H1 (cell line): ENCODE measurements at regions not wholly inside any gene's neighbourhood (a gene's known extent, or its start where the extent isn't known, plus 50 kb on each side); places are given as distances from the start of the nearest gene placed in this dataset.

Experiments
- CTCF ChIA-PET: fragments of 300-600 bp; sonication (Branson Sonifier 250); formaldehyde crosslinking; loops from one replicate; lab custom pipeline; 2021; ENCODE audit not compliant: partially characterized antibody; lab: Charles Lee
- POLR2A ChIA-PET: fragments of 300-600 bp; sonication (Branson Sonifier 250); formaldehyde crosslinking; loops from one replicate; lab custom pipeline; 2021; ENCODE audit warnings: inconsistent platforms; ENCODE audit not compliant: partially characterized antibody; lab: Charles Lee
- DNase-seq, 2 experiments: peaks; one replicate each; pipeline versions ENCODE4 v3.0.0 to v3.0.0-alpha.2; 2010 to 2022; ENCODE audit warnings: low spot score in 2 of 2, low read depth in 1 of 2, mixed read lengths in 1 of 2
- FAIRE-seq: peaks from 2 replicates; lab custom pipeline; 2011; peaks lifted over from hg19 to GRCh38; lab: Jason Lieb, UNC
- H2AFZ ChIP-seq: 2 replicates; pipeline ENCODE4 v1.8.1; 2012; ENCODE audit warnings: low read length, inconsistent platforms
- H2AK5ac ChIP-seq: 2 replicates; pipeline ENCODE4 v1.6.1; 2013; ENCODE audit warnings: low read depth, low read length
- H2BK120ac ChIP-seq: replicated peaks from 2 replicates; pipeline ENCODE3; 2013; ENCODE audit warnings: low read depth, low read length, inconsistent platforms
- H2BK12ac ChIP-seq: 2 replicates; pipeline ENCODE4 v1.6.1; 2013; ENCODE audit warnings: low read depth, low read length
- H2BK15ac ChIP-seq: 2 replicates; pipeline ENCODE4 v1.6.1; 2013; ENCODE audit warnings: low read length
- H2BK20ac ChIP-seq: 2 replicates; pipeline ENCODE4 v1.6.1; 2013; ENCODE audit warnings: low read length
- H2BK5ac ChIP-seq: 2 replicates; pipeline ENCODE4 v1.6.1; 2013; ENCODE audit warnings: low read depth, low read length
- H3K14ac ChIP-seq: 2 replicates; pipeline ENCODE4 v1.6.1; 2013; ENCODE audit warnings: inconsistent platforms; ENCODE audit not compliant: insufficient read length
- H3K18ac ChIP-seq: 2 replicates; pipeline ENCODE4 v1.6.1; 2013; ENCODE audit warnings: low read length; ENCODE audit errors: extremely low read depth
- H3K23ac ChIP-seq: 2 replicates; pipeline ENCODE4 v1.6.1; 2013; ENCODE audit warnings: inconsistent platforms; ENCODE audit not compliant: insufficient read length
- H3K23me2 ChIP-seq: 2 replicates; pipeline ENCODE4 v1.6.1; 2013; ENCODE audit warnings: low read depth, low read length
- H3K27ac ChIP-seq: 2 replicates; pipeline ENCODE4 v1.6.1; 2011; ENCODE audit warnings: low read depth, low read length, inconsistent platforms
- H3K27me3 ChIP-seq, 4 experiments: replicated peaks in 1 of 4; 1 replicate in 1 of 4; 2 replicates in 3 of 4; pipeline versions ENCODE4 v1.6.1 to v1.8.1; 2011 to 2013; ENCODE audit warnings: low read length in 3 of 4, mild to moderate bottlenecking in 3 of 4, inconsistent platforms in 2 of 4, mixed read lengths in 2 of 4, moderate library complexity in 1 of 4; ENCODE audit not compliant: control insufficient read depth in 3 of 4, insufficient read depth in 3 of 4; ENCODE audit errors: extremely low read depth in 1 of 4
- H3K36me3 ChIP-seq, 4 experiments: 2 replicates each; pipeline versions ENCODE4 v1.6.1 to v1.8.1; 2011 to 2013; ENCODE audit warnings: mild to moderate bottlenecking in 4 of 4, low read length in 3 of 4, moderate library complexity in 2 of 4, control low read depth in 1 of 4, inconsistent platforms in 1 of 4; ENCODE audit not compliant: insufficient read depth in 4 of 4, control insufficient read depth in 2 of 4
- H3K4ac ChIP-seq: replicated peaks from 2 replicates; pipeline ENCODE3; 2013; ENCODE audit warnings: low read length, low read depth, mixed read lengths, inconsistent platforms; ENCODE audit not compliant: insufficient read length
- H3K4me1 ChIP-seq, 4 experiments: replicated peaks in 1 of 4; 1 replicate in 1 of 4; 2 replicates in 3 of 4; pipeline versions ENCODE4 v1.6.1 to v1.8.1; 2011 to 2013; ENCODE audit warnings: low read length in 3 of 4, inconsistent platforms in 2 of 4, mixed read lengths in 1 of 4; ENCODE audit not compliant: insufficient read depth in 4 of 4, control insufficient read depth in 3 of 4
- H3K4me2 ChIP-seq, 2 experiments: 2 replicates each; pipeline versions ENCODE4 v1.6.1 to v1.8.1; 2011 to 2013; ENCODE audit warnings: low read depth in 2 of 2, low read length in 2 of 2, control low read depth in 1 of 2, inconsistent platforms in 1 of 2, mild to moderate bottlenecking in 1 of 2; ENCODE audit not compliant: insufficient read depth in 1 of 2
- H3K4me3 ChIP-seq, 4 experiments: fragments of 200-600, 300-600 bp in 1 of 4; sonication (generic), shearing (Covaris generic), sonication (Bioruptor Twin) in 1 of 4; 2 replicates each; pipeline versions ENCODE4 v1.5.1 to v1.8.1; 2011 to 2016; ENCODE audit warnings: low read length in 4 of 4, low read depth in 3 of 4, control low read depth in 2 of 4, inconsistent platforms in 2 of 4, mild to moderate bottlenecking in 2 of 4, mixed read lengths in 1 of 4, moderate library complexity in 1 of 4; ENCODE audit not compliant: insufficient read depth in 2 of 4; ENCODE audit errors: extremely low read depth in 1 of 4
- H3K56ac ChIP-seq: replicated peaks from 2 replicates; pipeline ENCODE3; 2013; ENCODE audit warnings: low read depth, mild to moderate bottlenecking, mixed read lengths, low read length, inconsistent platforms; ENCODE audit not compliant: insufficient read length
- H3K79me1 ChIP-seq: 2 replicates; pipeline ENCODE4 v1.6.1; 2013; ENCODE audit warnings: low read depth, low read length, control low read depth
- H3K79me2 ChIP-seq, 2 experiments: 2 replicates each; pipeline versions ENCODE4 v1.6.1 to v1.8.1; 2012 to 2013; ENCODE audit warnings: low read length in 2 of 2, mild to moderate bottlenecking in 2 of 2, inconsistent platforms in 1 of 2; ENCODE audit not compliant: insufficient read depth in 2 of 2, control insufficient read depth in 1 of 2
- H3K9ac ChIP-seq, 4 experiments: replicated peaks in 1 of 4; 1 replicate in 1 of 4; 2 replicates in 3 of 4; pipeline versions ENCODE4 v1.6.1 to v1.8.1; 2011 to 2013; ENCODE audit warnings: low read depth in 3 of 4, low read length in 3 of 4, control low read depth in 2 of 4, mild to moderate bottlenecking in 2 of 4, moderate library complexity in 2 of 4, inconsistent platforms in 1 of 4; ENCODE audit errors: extremely low read depth in 1 of 4
- H3K9me3 ChIP-seq, 2 experiments: 2 replicates each; pipeline versions ENCODE4 v1.6.1 to v1.8.1; 2012 to 2013; ENCODE audit warnings: mild to moderate bottlenecking in 2 of 2, moderate library complexity in 2 of 2, control low read depth in 1 of 2, inconsistent platforms in 1 of 2, low read depth in 1 of 2, low read length in 1 of 2, mixed read lengths in 1 of 2; ENCODE audit not compliant: insufficient read depth in 2 of 2
- H4K20me1 ChIP-seq, 2 experiments: replicated peaks in 1 of 2; 2 replicates each; pipeline versions ENCODE3 to v1.8.1; 2011 to 2013; ENCODE audit warnings: inconsistent platforms in 2 of 2, low read length in 2 of 2, mild to moderate bottlenecking in 1 of 2; ENCODE audit not compliant: insufficient read depth in 2 of 2, control insufficient read depth in 1 of 2
- H4K5ac ChIP-seq: 2 replicates; pipeline ENCODE4 v1.6.1; 2013; ENCODE audit warnings: low read length, low read depth, mixed read lengths, inconsistent platforms; ENCODE audit not compliant: insufficient read length
- H4K8ac ChIP-seq: 2 replicates; pipeline ENCODE4 v1.8.0; 2013; ENCODE audit warnings: mild to moderate bottlenecking, moderate library complexity, low read length, inconsistent platforms; ENCODE audit not compliant: insufficient read depth; ENCODE audit errors: extremely low read depth
- H4K91ac ChIP-seq: replicated peaks from 2 replicates; pipeline ENCODE3; 2013; ENCODE audit warnings: low read length, mixed read lengths, inconsistent platforms; ENCODE audit not compliant: insufficient read length
- BCL11A ChIP-seq, 2 experiments: IDR thresholded peaks; one replicate each; pipeline ENCODE4 v1.6.1; 2011; ENCODE audit warnings: low read depth in 2 of 2, low read length in 2 of 2, mild to moderate bottlenecking in 2 of 2
- CTCF ChIP-seq, 3 experiments: IDR thresholded peaks; 1 replicate in 2 of 3; 2 replicates in 1 of 3; pipeline versions ENCODE4 v1.5.1 to v1.6.1; 2011; ENCODE audit warnings: low read length in 3 of 3, mild to moderate bottlenecking in 3 of 3, inconsistent platforms in 2 of 3, low read depth in 1 of 3, moderate library complexity in 1 of 3; ENCODE audit not compliant: insufficient read depth in 1 of 3; ENCODE audit errors: control extremely low read depth in 1 of 3
- HDAC6 ChIP-seq: IDR thresholded peaks from one replicate; pipeline ENCODE4 v1.7.1; 2012; ENCODE audit warnings: low read depth, mild to moderate bottlenecking, inconsistent platforms, low read length, moderate library complexity
- JUN ChIP-seq: IDR thresholded peaks from 2 replicates; pipeline ENCODE4 v1.6.1; 2011; ENCODE audit warnings: low read depth, mild to moderate bottlenecking, improper control_type of control experiment, low read length
- KDM5A ChIP-seq: fragments of 200-600 bp; IDR thresholded peaks from 2 replicates; pipeline ENCODE4 v1.7.1; 2012; ENCODE audit warnings: mild to moderate bottlenecking, low read length, inconsistent platforms, mixed read lengths
- MAX ChIP-seq: IDR thresholded peaks from 2 replicates; pipeline ENCODE4 v1.6.1; 2012; ENCODE audit warnings: inconsistent platforms
- NANOG ChIP-seq: IDR thresholded peaks from 2 replicates; pipeline ENCODE4 v1.6.1; 2011; ENCODE audit warnings: low read length, low read depth, mild to moderate bottlenecking, inconsistent platforms; ENCODE audit not compliant: insufficient read depth, poor library complexity, severe bottlenecking
- RAD21 ChIP-seq, 2 experiments: IDR thresholded peaks in 1 of 2; conservative IDR thresholded peaks in 1 of 2; 2 replicates each; pipeline ENCODE4 v1.6.1; 2011; ENCODE audit warnings: low read depth in 2 of 2, low read length in 2 of 2, improper control_type of control experiment in 1 of 2, inconsistent platforms in 1 of 2, mild to moderate bottlenecking in 1 of 2, moderate library complexity in 1 of 2
- TBP ChIP-seq: IDR thresholded peaks from 2 replicates; pipeline ENCODE4 v1.6.1; 2011; ENCODE audit warnings: low read depth, low read length, improper control_type of control experiment
- TEAD4 ChIP-seq: IDR thresholded peaks from 2 replicates; pipeline ENCODE4 v1.6.1; 2012; ENCODE audit warnings: low read depth, low read length, inconsistent platforms, mixed read lengths
- WGBS, 2 experiments: shearing (Covaris generic) in 1 of 2; methylation state at CpG; one replicate each; pipeline versions ENCODE4 v1.1.6 to v1.1.7; 2013 to 2015; ENCODE audit warnings: low lambda C conversion rate in 2 of 2, mixed read lengths in 2 of 2, inconsistent platforms in 1 of 2, low coverage in 1 of 2, missing lambda C conversion rate in 1 of 2; ENCODE audit not compliant: insufficient replicate concordance in 2 of 2, insufficient coverage in 1 of 2, insufficient read length in 1 of 2; ENCODE audit errors: extremely low coverage in 1 of 2, missing lambda C conversion rate in 1 of 2; 5-methylcytosine and 5-hydroxymethylcytosine counted together

- no peak overlapping the region for H3K9ac ChIP-seq
- CTCF ChIA-PET, result interaction anchor here (1.0 kb wide), 1 partner anchor 10 kb away, joined by 3 read pairs; no protein-coding TSS in a partner anchor
- FAIRE-seq, result no peak
- TF ChIP-seq KDM5A, result no peak
- no peak for TF ChIP-seq NANOG
- TF ChIP-seq BCL11A (IDR thresholded peaks at IDR 0.05; ENCODE audit: low read depth in 2 of 2, low read length in 2 of 2), result no peak
- TF ChIP-seq TBP, result no peak
- no peak for TF ChIP-seq RAD21 (IDR thresholded peaks at IDR 0.05 in 1 of 2, conservative IDR thresholded peaks at IDR 0.05 in 1 of 2; ENCODE audit: low read depth in 2 of 2, low read length in 2 of 2)
- no peak for TF ChIP-seq HDAC6
- TF ChIP-seq CTCF (IDR thresholded peaks at IDR 0.05; ENCODE audit: control extremely low read depth in 1 of 3, insufficient read depth in 1 of 3, low read depth in 1 of 3, low read length in 3 of 3), result no peak
- TF ChIP-seq TEAD4, result no peak
- TF ChIP-seq MAX, result no peak
- TF ChIP-seq JUN, result no peak
These were observed 218.0 kb upstream of the ARID1B start for GRCh38 chr6:156559162-156559690.

More at GRCh38 chr6:156559162-156559690, 218.0 kb upstream of the ARID1B start:
- Histone ChIP-seq H2AK5ac (no peak overlapping the region), H4K8ac (no peak overlapping the region), H3K27ac (no peak overlapping the region), H4K5ac (no peak overlapping the region), H2BK20ac (no peak overlapping the region), H3K23me2 (no peaks in the 10 kb centered on the region; the same call in 1 of the 2 replicates), H3K79me1 (no peaks in the 10 kb centered on the region), H3K18ac (no peak overlapping the region), H3K27me3 (no peaks in the 10 kb centered on the region), H3K56ac (no peak overlapping the region), H2BK12ac (no peak overlapping the region), H3K4me2 (no peak overlapping the region), H3K4me3 (no peak overlapping the region), H4K91ac (no peak overlapping the region), H2BK15ac (no peak overlapping the region), H3K36me3 (no peaks in the 10 kb centered on the region), H2BK5ac (no peak overlapping the region), H3K79me2 (no peaks in the 10 kb centered on the region), H3K23ac (no peak overlapping the region), H3K9me3 (peaks cover 6 to 12% of the 10 kb centered on the region in 2 experiments), H2BK120ac (no peak overlapping the region), H2AFZ (no peak overlapping the region; the same call in 1 of the 2 replicates), H3K4me1 (no peaks in the 10 kb centered on the region), H3K14ac (no peak overlapping the region), H3K4ac (no peak overlapping the region), H4K20me1 (no peaks in the 10 kb centered on the region)
- no peak for DNase-seq
- POLR2A ChIA-PET, result no interaction called here
- WGBS, 2 experiments, result 88% methylated on average over 4 of the region's 4 CpGs; no CpG with 5 or more reads in 1 of the 2 experiments
